GM12865 (cell line): ENCODE measurements at regions not wholly inside any gene's neighbourhood (a gene's known extent, or its start where the extent isn't known, plus 50 kb on each side); places are given as distances from the start of the nearest gene placed in this dataset.

Experiments
- DNase-seq: peaks from one replicate; pipeline ENCODE4 v3.0.0; 2010; ENCODE audit warnings: low read depth
- H3K4me3 ChIP-seq: 2 replicates; pipeline ENCODE4 v1.5.1; 2011; ENCODE audit warnings: mild to moderate bottlenecking, low read depth, low read length, control low read depth
- TF ChIP-seq, protein P1 (sequence below): IDR thresholded peaks from 2 replicates; pipeline ENCODE4 v1.5.1; 2011; ENCODE audit warnings: low read length, control low read depth, low read depth, inconsistent platforms; ENCODE audit not compliant: insufficient read depth; ENCODE audit errors: missing control alignments

- no peak overlapping the region for H3K4me3 ChIP-seq
- TF ChIP-seq, protein P1, sequence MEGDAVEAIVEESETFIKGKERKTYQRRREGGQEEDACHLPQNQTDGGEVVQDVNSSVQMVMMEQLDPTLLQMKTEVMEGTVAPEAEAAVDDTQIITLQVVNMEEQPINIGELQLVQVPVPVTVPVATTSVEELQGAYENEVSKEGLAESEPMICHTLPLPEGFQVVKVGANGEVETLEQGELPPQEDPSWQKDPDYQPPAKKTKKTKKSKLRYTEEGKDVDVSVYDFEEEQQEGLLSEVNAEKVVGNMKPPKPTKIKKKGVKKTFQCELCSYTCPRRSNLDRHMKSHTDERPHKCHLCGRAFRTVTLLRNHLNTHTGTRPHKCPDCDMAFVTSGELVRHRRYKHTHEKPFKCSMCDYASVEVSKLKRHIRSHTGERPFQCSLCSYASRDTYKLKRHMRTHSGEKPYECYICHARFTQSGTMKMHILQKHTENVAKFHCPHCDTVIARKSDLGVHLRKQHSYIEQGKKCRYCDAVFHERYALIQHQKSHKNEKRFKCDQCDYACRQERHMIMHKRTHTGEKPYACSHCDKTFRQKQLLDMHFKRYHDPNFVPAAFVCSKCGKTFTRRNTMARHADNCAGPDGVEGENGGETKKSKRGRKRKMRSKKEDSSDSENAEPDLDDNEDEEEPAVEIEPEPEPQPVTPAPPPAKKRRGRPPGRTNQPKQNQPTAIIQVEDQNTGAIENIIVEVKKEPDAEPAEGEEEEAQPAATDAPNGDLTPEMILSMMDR = no peak
- no peak for DNase-seq
Observed at GRCh38 chr6:132971676-132972075, 157.3 kb downstream of the RPS12 start.

- H3K4me3 ChIP-seq = no peak overlapping the region
Observed at GRCh38 chr6:132972254-132972653, 157.9 kb downstream of the RPS12 start.

DNA sequence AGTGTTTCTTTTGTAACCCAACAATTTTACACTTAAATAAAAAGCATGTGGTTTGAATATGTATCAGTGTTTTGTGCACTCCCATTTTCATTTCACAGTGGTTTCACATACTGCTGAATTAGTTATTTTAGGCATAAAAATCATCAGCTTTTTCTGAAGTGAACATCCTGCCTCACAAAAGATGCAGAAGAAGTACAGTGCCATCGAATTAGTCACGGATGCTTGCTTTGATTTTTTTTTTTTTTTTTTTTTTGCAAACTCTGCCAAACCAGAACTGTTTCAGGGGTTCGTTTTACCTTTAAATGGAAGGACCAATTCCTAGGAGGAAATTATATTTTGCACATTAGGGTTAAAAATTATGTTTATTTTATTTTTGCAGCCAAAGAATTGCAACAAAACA lies 158.6 kb downstream of the RPS12 start:
- TF ChIP-seq, protein P1 = no peak
- no peak overlapping the region for H3K4me3 ChIP-seq
- DNase-seq = no peak

More at GRCh38 chr6:132972254-132972653, 157.9 kb downstream of the RPS12 start:
- DNase-seq = no peak
- TF ChIP-seq, protein P1 = no peak

DNA sequence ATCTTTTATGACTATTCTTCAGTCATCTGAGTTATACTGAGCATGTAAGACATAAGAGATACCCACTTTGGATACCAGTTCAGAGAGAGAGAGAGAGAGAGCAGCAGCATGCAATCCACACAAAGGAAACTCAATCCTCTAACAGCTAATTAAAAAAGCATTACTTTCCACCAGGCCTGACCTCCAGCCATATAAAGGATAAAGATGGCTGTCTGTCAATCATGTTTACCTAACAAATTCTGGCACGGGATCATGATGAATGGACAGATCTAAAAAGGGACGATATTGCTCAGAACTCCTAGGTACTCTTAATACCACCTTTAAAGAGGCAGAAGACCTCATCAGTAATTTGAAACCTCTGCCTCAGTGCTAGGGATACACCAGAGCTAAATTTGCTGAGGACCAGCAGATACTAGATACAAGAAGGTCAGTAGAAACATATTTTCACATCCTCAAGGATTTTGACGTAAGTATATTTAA lies 159.2 kb downstream of the RPS12 start:
- TF ChIP-seq, protein P1 = no peak
- DNase-seq = no peak
- H3K4me3 ChIP-seq = no peak overlapping the region

GRCh38 chr6:132974122-132974521 lies 159.8 kb downstream of the RPS12 start:
- TF ChIP-seq, protein P1 = no peak
- no peak for DNase-seq
- H3K4me3 ChIP-seq = no peak overlapping the region

DNA sequence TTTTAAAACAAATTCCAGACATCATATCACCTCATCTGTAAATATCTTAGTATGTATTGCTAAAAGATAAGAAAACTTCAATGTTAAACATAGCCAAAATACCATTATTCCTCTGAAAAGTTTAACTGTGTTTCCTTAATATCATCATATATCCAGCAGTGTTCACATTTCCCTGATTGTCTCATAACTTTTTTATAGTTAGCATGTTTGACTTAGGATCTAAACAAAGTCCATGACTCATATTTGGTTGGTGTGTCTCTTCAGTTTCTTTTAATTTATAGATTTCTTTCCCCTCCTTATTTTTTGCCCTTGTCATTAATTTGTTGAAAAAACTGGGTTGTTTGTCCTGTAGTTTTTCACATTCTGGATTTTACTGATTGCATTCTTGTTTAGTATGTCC lies 163.0 kb downstream of the RPS12 start:
- no peak overlapping the region for H3K4me3 ChIP-seq
- no peak for DNase-seq
- TF ChIP-seq, protein P1 = no peak

DNA sequence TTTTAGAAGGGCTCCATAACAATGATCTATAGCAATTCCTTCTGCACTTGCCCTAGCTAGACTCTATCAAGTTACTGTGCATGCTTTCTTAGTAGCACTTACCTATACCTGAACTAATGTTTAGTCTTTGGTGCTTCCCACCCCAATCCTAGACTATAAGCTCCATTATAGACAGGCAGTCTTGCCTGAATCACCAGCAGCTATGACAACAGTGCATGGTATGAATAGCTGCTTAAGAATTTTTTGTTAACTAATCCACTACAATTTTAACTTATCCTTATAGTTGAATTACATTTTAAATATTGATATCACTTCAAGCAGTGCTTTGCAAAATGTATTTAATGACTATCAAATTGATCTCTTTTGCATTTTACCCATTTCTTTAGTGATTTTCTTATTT lies 164.3 kb downstream of the RPS12 start:
- no peak overlapping the region for H3K4me3 ChIP-seq
- DNase-seq = no peak
- TF ChIP-seq, protein P1 = no peak
